ENCODE measurements at regions not wholly inside any gene's neighbourhood (a gene's known extent, or its start where the extent isn't known, plus 50 kb on each side); places are given as distances from the start of the nearest gene placed in this dataset.
"Not testable (repeated sequence)": the region's sequence is repeated elsewhere in the genome, so short reads cannot be mapped to it uniquely, and the experiment has no call there.

GRCh38 chr10:71086439-71087080 is 125.8 kb upstream of the UNC5B start:
- no peak for DNase-seq

DNA sequence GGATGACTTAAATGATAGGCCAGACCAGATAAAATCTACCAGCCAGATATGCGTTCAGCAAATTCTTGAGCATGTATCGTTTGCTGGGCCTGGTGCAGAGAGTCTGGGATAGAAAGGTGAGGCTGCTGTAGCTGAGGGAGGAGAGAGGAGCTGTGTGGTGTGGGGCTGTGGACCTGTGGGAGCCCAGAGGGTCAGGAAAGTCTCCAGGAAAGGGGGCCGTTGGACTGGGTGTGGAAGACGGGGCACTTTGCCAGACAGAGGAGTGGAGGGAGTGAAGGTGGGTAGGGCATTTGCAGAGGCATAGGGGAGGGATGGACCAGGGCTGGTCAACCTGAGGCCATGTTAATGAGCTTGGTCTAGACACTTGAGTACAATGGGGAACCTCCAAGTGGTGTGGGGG is 124.7 kb upstream of the UNC5B start:
- no peak for DNase-seq

GRCh38 chr10:71088054-71088453 is 124.3 kb upstream of the UNC5B start:
- no peak for DNase-seq

DNA sequence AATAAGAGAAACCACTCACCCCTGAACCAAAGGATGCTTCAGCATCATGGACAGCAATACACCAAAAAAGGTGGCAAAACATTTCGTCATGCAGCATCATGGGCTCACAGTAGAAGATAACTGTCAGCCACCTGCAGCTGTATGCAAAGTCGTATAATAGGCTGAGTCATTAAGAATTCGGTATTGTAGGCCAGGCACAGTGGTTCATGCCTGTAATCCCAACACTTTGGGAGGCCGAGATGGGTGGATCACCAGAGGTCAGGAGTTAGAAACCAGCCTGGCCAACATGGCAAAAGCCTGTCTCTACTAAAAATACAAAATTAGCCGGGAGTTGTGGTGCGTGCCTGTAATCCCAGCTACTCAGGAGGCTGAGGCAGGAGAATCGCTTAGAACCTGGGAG is 123.8 kb upstream of the UNC5B start:
- DNase-seq: peak; percentile 9

DNA sequence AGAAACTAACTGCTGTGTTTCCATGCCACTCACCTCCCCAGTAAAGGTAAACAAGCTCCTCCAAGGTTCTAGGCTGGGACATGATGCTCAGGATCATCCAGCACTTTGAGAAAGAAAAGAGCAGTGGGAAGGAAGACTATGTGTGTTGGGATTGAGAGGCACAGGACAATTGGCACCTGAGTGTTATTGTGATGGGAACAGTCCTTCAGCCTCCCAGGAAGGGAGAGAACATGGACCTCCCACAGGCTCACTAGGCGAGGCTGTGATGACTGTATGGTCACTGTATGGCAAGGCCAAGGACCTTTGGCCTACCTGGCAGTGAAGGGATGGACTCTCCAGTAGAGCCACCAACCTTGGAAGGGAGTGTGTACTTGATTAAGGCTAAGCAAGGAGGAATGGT is 123.2 kb upstream of the UNC5B start:
- DNase-seq: no peak

- no peak for DNase-seq
These were observed 122.0 kb upstream of the UNC5B start for GRCh38 chr10:71090330-71090729.

DNA sequence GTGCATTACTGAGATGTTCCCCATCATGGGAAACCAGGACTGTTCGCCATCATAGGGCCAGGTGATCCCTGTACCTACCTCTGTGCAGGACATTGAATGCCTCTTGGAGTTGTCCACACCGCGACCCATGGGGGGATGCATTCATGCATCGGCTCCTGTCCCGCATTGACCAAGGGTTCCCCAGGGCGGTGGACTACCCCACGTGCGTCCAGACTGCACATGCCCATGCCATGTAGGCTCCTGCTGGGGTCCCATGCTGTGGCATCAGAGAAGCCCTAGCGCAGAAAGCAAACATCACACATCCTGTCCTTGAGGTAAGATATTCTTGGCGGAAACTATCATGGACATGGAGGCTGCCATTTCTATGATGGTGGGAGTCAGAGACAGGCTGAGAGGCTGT is 121.6 kb upstream of the UNC5B start:
- DNase-seq: no peak

- no peak for DNase-seq
These were observed 119.5 kb upstream of the UNC5B start for GRCh38 chr10:71092812-71093401.

DNA sequence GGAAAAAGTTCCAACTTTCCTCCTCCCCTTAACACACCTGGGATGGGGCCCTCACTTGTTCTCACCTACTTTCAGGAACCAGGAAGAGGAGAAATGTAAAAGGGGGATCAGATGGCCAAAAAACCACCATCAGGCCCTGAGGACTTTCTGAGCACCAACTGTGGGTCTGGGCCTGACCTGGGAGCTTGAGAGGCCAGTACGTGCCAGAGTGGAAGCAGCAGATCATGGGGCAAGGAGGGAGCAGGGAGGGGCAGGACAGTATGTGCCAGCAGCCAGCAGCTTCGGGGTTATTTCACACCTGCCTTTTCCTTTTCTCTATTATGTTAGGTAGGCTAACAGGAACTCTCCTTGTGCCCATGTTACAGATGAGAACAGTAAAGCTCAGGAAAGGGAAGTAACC is 118.8 kb upstream of the UNC5B start:
- DNase-seq: no peak

DNA sequence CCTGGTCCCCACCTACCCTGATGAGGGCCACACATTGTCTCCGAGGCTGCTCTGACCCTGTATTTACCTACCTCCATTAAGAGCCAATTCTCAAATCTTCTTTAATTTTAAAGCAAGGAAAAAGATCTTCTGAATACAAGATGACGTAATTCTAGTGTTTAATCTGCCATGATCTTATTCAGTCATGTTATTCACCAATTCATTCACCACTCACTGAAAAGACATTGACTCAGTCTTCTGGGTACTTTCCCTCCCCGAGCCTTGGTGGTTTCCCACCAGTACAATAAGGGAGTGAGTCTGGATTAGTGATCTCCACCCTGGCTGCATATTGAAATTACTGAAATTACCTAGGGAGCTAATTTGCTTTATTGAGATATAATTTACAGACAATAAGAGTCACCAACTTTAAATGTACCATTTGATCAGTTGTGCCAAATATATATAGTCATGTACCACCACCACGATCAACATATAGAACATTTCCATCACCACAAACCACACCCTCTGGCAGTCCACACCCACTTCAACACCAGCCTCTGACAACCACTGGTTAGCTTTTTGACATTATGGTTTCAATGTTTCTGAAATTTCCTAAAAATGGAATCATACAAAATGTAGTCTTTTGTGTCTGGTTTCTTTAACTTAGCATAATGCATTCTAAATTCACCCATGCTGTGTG is 117.5 kb upstream of the UNC5B start:
- DNase-seq: no peak

DNA sequence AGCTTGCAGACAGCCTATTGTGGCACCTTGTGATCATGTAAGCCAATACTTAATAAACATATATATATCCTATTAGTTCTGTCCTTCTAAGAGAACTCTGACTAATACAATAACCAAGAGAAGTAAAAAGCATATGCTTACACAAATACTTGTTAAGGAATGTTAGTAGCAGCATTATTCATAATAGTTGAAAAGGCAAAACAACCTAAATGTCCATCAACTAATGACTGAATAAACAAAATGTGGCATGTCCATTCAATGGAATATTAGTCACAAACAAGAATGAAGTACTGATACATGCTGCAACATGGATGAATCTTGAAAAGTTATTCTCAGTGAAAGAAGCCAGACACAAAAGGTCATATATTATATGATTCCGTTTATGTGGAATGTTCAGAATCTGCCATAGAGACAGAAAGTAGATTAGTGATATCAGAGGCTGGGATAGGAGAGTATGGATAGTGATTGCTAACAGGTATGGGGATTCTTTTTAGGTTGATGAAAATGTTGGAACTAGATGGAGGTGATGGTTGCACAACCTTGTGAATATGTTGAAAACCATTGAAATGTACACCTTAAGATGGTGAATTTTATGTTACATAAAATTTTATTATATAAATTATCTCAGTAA is 112.5 kb upstream of the UNC5B start:
- no peak for DNase-seq

DNA sequence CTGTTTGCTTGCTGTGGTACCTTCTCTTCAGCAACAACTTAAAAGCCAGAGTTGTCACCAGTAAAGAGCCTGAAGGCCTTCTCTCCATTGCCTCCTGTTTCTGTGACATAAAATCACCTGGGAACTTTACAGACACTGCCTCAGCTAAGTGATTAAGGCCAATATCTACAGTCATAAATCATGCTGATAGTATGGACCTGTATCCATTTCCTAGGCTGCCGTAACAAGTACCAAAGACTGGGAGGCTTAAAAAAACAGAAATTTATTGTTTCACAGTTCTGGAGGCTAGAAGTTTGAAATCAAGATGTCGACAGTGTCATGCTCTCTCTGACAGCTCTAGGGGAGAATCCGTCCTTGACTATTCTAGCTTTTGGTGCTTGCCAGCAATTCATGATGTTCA is 108.4 kb upstream of the UNC5B start:
- DNase-seq: no peak

GRCh38 chr10:71106151-71106550 is 106.2 kb upstream of the UNC5B start:
- DNase-seq: not testable (repeated sequence)

DNA sequence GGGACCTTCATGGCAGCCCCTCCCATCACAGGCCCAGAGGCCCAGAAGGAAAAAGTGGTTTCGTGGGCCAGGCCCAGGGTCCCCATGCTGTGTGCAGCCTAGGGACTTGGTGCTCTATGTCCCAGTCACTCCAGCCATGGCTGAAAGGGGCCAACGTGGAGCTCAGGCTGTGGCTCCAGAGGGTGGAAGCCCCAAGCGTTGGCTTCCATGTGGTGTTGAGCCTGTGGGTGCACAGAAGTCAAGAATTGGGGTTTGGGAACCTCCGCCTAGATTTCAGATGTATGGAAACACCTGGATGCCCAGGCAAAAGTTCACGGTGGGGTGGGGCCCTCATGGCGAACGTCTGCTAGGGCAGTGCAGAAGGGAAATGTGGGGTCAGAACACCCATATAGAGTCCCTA is 105.3 kb upstream of the UNC5B start:
- not testable (repeated sequence) for DNase-seq

- DNase-seq: not testable (repeated sequence)
These were observed 104.3 kb upstream of the UNC5B start for GRCh38 chr10:71108042-71108441.

GRCh38 chr10:71112138-71112785 is 100.1 kb upstream of the UNC5B start:
- no peak for DNase-seq

GRCh38 chr10:71116426-71116825 is 95.9 kb upstream of the UNC5B start:
- no peak for DNase-seq

DNA sequence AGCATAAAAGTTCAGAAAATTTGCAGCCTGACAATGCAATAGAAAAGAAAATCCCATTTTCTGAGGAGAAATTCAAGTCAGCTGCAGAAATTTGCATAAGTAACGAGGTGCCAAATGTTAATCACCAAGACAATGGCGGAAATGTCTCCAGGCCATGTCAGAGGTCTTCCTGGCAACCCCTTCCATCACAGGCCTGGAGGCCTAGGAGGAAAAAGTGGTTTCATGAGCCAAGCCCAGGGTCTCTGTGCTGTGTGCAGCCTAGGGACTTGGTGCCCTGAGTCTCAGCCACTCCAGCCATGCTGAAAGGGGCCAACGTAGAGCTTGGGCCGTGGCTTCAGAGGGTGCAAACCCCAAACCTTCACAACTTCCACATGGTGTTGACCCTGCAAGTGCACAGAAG is 94.8 kb upstream of the UNC5B start:
- DNase-seq: not testable (repeated sequence)

DNA sequence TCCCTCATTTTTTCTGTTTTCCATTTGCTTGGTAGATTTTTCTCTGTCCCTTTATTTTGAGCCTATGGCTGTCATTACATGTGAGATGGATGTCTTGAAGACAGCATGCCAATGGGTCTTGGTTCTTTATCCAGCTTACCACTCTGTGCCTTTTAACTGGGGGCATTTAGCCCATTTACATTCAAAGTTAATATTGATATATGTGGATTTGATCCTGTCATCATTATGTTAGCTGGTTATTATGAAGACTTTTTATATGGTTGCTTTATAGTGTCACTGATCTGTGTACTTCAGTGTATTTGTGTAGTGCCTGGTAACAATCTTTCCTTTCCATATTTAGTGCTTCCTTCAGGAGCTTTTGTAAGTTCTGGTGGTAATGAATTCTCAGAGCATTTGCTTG is 89.3 kb upstream of the UNC5B start:
- no peak for DNase-seq

GRCh38 chr10:71124921-71125748 is 87.2 kb upstream of the UNC5B start:
- peak; percentile 8 for DNase-seq

DNA sequence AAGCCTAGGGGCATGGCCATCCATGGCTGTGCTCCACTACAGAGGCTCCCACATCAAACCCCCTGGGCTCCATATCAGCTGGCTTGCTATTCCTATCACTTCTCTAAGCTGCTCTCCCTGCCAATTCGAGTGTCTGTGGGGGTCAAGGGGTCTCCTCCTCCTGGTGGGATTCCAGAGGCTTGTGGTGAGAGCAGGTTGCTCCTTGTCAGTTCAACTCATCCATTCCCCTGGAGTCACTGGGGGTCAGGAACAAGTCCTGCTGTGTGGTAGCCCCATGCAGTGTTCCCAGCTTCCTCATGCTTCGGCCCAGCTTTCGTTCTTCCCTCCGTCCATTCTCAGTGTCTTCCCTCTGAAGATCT is 86.6 kb upstream of the UNC5B start:
- no peak for DNase-seq

DNA sequence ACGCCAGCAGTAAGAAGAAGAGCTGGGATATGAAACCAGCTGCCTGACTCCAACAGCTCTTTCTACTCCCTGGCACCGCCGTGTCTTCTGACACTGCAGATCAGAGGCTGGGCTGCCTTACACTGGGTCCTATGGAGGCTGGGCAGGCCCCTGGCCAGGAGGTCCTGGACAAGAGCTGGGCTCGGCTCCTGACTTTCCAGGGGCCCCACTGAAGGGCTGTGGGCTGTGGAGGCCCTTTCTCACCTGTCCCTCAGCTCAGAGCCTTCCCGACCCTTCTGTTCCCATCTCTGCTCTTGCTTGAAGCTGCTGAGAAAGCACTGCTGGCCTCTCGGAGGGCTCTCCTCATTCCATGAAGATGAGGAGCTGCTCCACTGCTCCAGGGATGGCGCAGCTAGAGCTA is 85.9 kb upstream of the UNC5B start:
- DNase-seq: no peak

GRCh38 chr10:71127104-71127503 is 85.3 kb upstream of the UNC5B start:
- DNase-seq: no peak

Data from SHP77 treated with DMSO at 0.1 percent for 48 hours (cell line).